Smooth muscle cell (in vitro differentiated cells): ENCODE measurements at regions not wholly inside any gene's neighbourhood (a gene's known extent, or its start where the extent isn't known, plus 50 kb on each side); places are given as distances from the start of the nearest gene placed in this dataset.
"Not testable (repeated sequence)": the region's sequence is repeated elsewhere in the genome, so short reads cannot be mapped to it uniquely, and the experiment has no call there.

Source experiments
- DNase-seq: peaks from one replicate; lab custom pipeline; 2025; ENCODE audit not compliant: unreplicated experiment; lab: John Stamatoyannopoulos, UW
- H2AFZ ChIP-seq: fragments of 200-600 bp; sonication (generic); 2 replicates; pipeline ENCODE4 v1.6.0; 2016; ENCODE audit warnings: antibody characterized with exemption, low read depth, mild to moderate bottlenecking
- H3F3A ChIP-seq: fragments of 200-600 bp; sonication (generic); 2 replicates; pipeline ENCODE4 v1.6.0; 2017; ENCODE audit warnings: antibody characterized with exemption, low read depth
- H3K27ac ChIP-seq: fragments of 200-600 bp; sonication (generic); 2 replicates; pipeline ENCODE4 v1.5.1; 2016; ENCODE audit warnings: low read depth, mild to moderate bottlenecking
- H3K27me3 ChIP-seq: fragments of 200-600 bp; sonication (generic); 2 replicates; pipeline ENCODE4 v1.6.1; 2016; ENCODE audit warnings: low read depth, mild to moderate bottlenecking
- H3K36me3 ChIP-seq: fragments of 200-600 bp; sonication (generic); 2 replicates; pipeline ENCODE4 v1.5.1; 2016; ENCODE audit warnings: low read depth
- H3K4me1 ChIP-seq: fragments of 200-600 bp; sonication (generic); 2 replicates; pipeline ENCODE4 v1.5.1; 2016; ENCODE audit warnings: low read depth
- H3K4me2 ChIP-seq: fragments of 200-600 bp; sonication (generic); 2 replicates; pipeline ENCODE4 v1.6.0; 2016; ENCODE audit warnings: mild to moderate bottlenecking
- H3K4me3 ChIP-seq: fragments of 200-600 bp; sonication (generic); 2 replicates; pipeline ENCODE4 v1.5.1; 2016; ENCODE audit warnings: mild to moderate bottlenecking
- H3K79me2 ChIP-seq: fragments of 200-600 bp; sonication (generic); 2 replicates; pipeline ENCODE4 v1.6.0; 2016; ENCODE audit warnings: low read depth, mild to moderate bottlenecking
- H3K9ac ChIP-seq: fragments of 200-600 bp; sonication (generic); 2 replicates; pipeline ENCODE4 v1.6.0; 2016; ENCODE audit warnings: low read depth
- H3K9me3 ChIP-seq: fragments of 200-600 bp; sonication (generic); replicated peaks from 2 replicates; pipeline ENCODE4 v1.5.1; 2016; ENCODE audit warnings: low read depth
- H4K20me1 ChIP-seq: fragments of 200-600 bp; sonication (generic); 2 replicates; pipeline ENCODE4 v1.6.0; 2016; ENCODE audit warnings: low read depth
- WGBS: methylation state at CpG from one replicate; pipeline ENCODE4 v1.1.7; 2016; ENCODE audit warnings: low lambda C conversion rate; 5-methylcytosine and 5-hydroxymethylcytosine counted together
- TF ChIP-seq, protein P1 (sequence below): fragments of 200-600 bp; sonication (generic); IDR thresholded peaks from 2 replicates; pipeline ENCODE4 v1.5.1; 2017; ENCODE audit warnings: borderline replicate concordance, mild to moderate bottlenecking, antibody characterized with exemption; ENCODE audit not compliant: insufficient read depth, poor library complexity, severe bottlenecking

DNA sequence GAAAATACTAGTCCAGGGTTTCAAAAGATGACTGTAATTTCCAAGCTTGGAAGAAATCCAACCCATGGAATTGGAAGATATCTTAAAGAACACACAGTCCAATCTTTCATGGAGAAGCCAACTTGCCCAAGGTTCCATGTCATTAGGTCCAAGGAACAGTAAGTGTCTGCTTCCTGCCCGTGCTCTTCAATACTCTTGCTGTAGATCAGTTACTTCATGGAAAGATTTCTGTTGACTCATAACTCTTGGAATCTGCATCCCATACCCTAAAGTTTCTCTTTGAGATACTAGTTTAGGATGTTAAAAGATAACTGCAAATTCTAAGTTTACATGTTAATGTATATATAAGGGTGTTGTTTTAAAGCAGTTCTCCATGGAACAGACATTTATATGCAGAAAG, 127.9 kb upstream of the SLC13A1 start:
- H3K9me3 ChIP-seq: no peaks in the 10 kb centered on the region
- H3F3A ChIP-seq: no peaks in the 10 kb centered on the region
- H3K27ac ChIP-seq: no peak overlapping the region
- H3K36me3 ChIP-seq: no peaks in the 10 kb centered on the region
- no peak overlapping the region for H3K4me2 ChIP-seq
- H2AFZ ChIP-seq: no peak overlapping the region
- no peak for DNase-seq
- H3K27me3 ChIP-seq: no peaks in the 10 kb centered on the region
- 77% methylated on average over 1 of the region's 1 CpG for WGBS
- no peak overlapping the region for H3K9ac ChIP-seq
- H3K4me1 ChIP-seq: no peaks in the 10 kb centered on the region
- no peaks in the 10 kb centered on the region for H4K20me1 ChIP-seq
- H3K4me3 ChIP-seq: no peak overlapping the region
- no peaks in the 10 kb centered on the region for H3K79me2 ChIP-seq
- TF ChIP-seq, protein P1, sequence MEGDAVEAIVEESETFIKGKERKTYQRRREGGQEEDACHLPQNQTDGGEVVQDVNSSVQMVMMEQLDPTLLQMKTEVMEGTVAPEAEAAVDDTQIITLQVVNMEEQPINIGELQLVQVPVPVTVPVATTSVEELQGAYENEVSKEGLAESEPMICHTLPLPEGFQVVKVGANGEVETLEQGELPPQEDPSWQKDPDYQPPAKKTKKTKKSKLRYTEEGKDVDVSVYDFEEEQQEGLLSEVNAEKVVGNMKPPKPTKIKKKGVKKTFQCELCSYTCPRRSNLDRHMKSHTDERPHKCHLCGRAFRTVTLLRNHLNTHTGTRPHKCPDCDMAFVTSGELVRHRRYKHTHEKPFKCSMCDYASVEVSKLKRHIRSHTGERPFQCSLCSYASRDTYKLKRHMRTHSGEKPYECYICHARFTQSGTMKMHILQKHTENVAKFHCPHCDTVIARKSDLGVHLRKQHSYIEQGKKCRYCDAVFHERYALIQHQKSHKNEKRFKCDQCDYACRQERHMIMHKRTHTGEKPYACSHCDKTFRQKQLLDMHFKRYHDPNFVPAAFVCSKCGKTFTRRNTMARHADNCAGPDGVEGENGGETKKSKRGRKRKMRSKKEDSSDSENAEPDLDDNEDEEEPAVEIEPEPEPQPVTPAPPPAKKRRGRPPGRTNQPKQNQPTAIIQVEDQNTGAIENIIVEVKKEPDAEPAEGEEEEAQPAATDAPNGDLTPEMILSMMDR: no peak

DNA sequence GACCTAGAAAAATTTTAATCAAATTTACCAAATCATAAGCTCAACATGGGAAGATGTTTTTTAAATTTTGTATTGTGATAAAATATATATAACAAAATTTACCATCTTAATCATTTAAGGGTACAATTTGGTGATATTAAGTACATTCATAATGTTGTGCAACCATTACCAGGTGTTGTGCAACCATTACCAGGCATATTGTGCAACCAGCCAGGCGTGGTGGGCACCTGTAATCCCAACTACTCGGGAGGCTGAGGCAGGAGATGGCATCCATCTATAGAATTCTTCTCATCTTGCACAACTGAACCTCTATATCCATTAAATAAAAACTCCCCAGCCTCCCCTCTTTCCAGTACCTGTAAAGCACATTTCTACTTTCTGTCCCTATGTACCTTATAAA, 124.5 kb upstream of the SLC13A1 start:
- no peak overlapping the region for H3K4me3 ChIP-seq
- H3K4me1 ChIP-seq: no peaks in the 10 kb centered on the region
- no peak overlapping the region for H3K4me2 ChIP-seq
- H3K79me2 ChIP-seq: no peaks in the 10 kb centered on the region
- no peaks in the 10 kb centered on the region for H3K27me3 ChIP-seq
- no peak overlapping the region for H2AFZ ChIP-seq
- DNase-seq: no peak
- no peak overlapping the region for H3K9ac ChIP-seq
- no peaks in the 10 kb centered on the region for H3K36me3 ChIP-seq
- TF ChIP-seq, protein P1: no peak
- WGBS: 78% methylated on average over 2 of the region's 2 CpGs
- no peaks in the 10 kb centered on the region for H3F3A ChIP-seq
- no peaks in the 10 kb centered on the region for H3K9me3 ChIP-seq
- no peak overlapping the region for H3K27ac ChIP-seq
- H4K20me1 ChIP-seq: no peaks in the 10 kb centered on the region

DNA sequence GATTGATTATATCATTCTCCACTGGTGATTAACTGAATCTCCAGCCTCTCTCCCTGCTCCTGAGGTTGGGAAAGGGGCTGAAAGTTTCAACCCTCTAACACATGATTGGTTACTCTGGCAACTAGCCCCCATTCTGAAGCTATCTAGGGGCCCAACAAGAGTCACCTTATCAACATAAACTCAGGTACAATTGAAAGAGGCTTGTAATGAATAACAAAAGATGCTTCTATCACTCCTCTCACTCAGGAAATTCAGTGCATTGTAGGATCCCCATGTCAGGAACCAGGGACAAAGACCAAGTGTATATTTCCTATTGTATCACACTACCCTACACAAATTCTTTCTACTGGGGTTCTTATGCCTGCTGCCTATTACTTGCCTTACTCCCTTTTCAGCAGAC, 123.9 kb upstream of the SLC13A1 start:
- Histone ChIP-seq H3K27ac (no peak overlapping the region), H3K4me2 (no peak overlapping the region), H3K79me2 (no peaks in the 10 kb centered on the region), H4K20me1 (no peaks in the 10 kb centered on the region), H2AFZ (no peak overlapping the region), H3F3A (no peaks in the 10 kb centered on the region), H3K4me1 (no peaks in the 10 kb centered on the region), H3K9ac (no peak overlapping the region), H3K9me3 (no peaks in the 10 kb centered on the region), H3K4me3 (no peak overlapping the region), H3K36me3 (no peaks in the 10 kb centered on the region), H3K27me3 (no peaks in the 10 kb centered on the region)
- TF ChIP-seq, protein P1: no peak
- DNase-seq: no peak

DNA sequence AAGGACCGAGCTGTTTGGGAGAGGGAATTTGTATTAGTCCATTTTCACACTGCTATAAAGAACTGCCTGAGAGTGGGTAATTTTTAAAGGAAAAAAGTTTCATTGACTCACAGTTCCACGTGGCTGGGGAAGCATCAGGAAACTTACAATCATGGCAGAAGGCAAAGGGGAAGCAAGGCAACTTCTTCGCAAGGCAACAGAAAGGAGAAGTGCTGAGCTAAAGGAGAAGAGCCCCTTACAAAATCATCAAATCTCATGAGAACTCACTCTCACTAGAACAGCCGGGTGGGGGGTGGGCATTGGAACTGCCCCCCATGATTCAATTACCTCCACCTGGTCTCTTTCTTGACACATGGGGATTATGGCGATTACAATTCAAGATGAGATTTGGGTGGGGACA, 121.8 kb upstream of the SLC13A1 start:
- not testable (repeated sequence) for H3K27me3 ChIP-seq, H3K4me2 ChIP-seq, H3K4me3 ChIP-seq, H3K9me3 ChIP-seq, H3F3A ChIP-seq, DNase-seq, H3K9ac ChIP-seq, H4K20me1 ChIP-seq, H3K79me2 ChIP-seq, H2AFZ ChIP-seq, H3K36me3 ChIP-seq, H3K4me1 ChIP-seq, H3K27ac ChIP-seq
- WGBS: 89% methylated on average over 5 of the region's 5 CpGs
